ENCODE measurements at regions not wholly inside any gene's neighbourhood (a gene's known extent, or its start where the extent isn't known, plus 50 kb on each side); places are given as distances from the start of the nearest gene placed in this dataset.

GRCh38 chr4:131526686-131527085 is 1622.4 kb upstream of the PCDH10 start:
- H3K36me3 ChIP-seq (replicated peaks; ENCODE audit: low read depth, low read length) = no peaks in the 10 kb centered on the region
- H3K27me3 ChIP-seq (ENCODE audit: low read depth, low read length) = no peaks in the 10 kb centered on the region
- H3K27ac ChIP-seq (ENCODE audit: low read length) = no peak overlapping the region
- H3K4me3 ChIP-seq (ENCODE audit: low read length) = no peak overlapping the region
- no peak for TF ChIP-seq EZH2phosphoT487 (IDR thresholded peaks at IDR 0.05; ENCODE audit: low read depth)
- no peak overlapping the region for H3K4me2 ChIP-seq (ENCODE audit: low read length)
- H3K9ac ChIP-seq (ENCODE audit: low read length) = no peak overlapping the region
- H2AFZ ChIP-seq (ENCODE audit: low read depth, low read length) = no peak overlapping the region
- H4K20me1 ChIP-seq (ENCODE audit: insufficient read depth, low read length) = no peaks in the 10 kb centered on the region
- H3K4me1 ChIP-seq (ENCODE audit: low read length) = no peaks in the 10 kb centered on the region
- H3K79me2 ChIP-seq (ENCODE audit: low read length) = no peaks in the 10 kb centered on the region
- H3K9me3 ChIP-seq (ENCODE audit: insufficient read depth, low read length) = no peaks in the 10 kb centered on the region

GRCh38 chr4:131531087-131531486 is 1618.0 kb upstream of the PCDH10 start:
- H3K4me2 ChIP-seq (ENCODE audit: low read length) = no peak overlapping the region
- H3K27ac ChIP-seq (ENCODE audit: low read length) = no peak overlapping the region
- no peaks in the 10 kb centered on the region for H3K36me3 ChIP-seq (replicated peaks; ENCODE audit: low read depth, low read length)
- TF ChIP-seq, protein P1, sequence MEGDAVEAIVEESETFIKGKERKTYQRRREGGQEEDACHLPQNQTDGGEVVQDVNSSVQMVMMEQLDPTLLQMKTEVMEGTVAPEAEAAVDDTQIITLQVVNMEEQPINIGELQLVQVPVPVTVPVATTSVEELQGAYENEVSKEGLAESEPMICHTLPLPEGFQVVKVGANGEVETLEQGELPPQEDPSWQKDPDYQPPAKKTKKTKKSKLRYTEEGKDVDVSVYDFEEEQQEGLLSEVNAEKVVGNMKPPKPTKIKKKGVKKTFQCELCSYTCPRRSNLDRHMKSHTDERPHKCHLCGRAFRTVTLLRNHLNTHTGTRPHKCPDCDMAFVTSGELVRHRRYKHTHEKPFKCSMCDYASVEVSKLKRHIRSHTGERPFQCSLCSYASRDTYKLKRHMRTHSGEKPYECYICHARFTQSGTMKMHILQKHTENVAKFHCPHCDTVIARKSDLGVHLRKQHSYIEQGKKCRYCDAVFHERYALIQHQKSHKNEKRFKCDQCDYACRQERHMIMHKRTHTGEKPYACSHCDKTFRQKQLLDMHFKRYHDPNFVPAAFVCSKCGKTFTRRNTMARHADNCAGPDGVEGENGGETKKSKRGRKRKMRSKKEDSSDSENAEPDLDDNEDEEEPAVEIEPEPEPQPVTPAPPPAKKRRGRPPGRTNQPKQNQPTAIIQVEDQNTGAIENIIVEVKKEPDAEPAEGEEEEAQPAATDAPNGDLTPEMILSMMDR (IDR thresholded peaks at IDR 0.05; ENCODE audit: low read depth, low read length) = no peak
- no peak for TF ChIP-seq EZH2phosphoT487 (IDR thresholded peaks at IDR 0.05; ENCODE audit: low read depth)
- no peaks in the 10 kb centered on the region for H3K4me1 ChIP-seq (ENCODE audit: low read length)
- no peaks in the 10 kb centered on the region for H3K27me3 ChIP-seq (ENCODE audit: low read depth, low read length)
- no peak overlapping the region for H2AFZ ChIP-seq (ENCODE audit: low read depth, low read length)
- H3K9ac ChIP-seq (ENCODE audit: low read length) = no peak overlapping the region
- no peaks in the 10 kb centered on the region for H3K9me3 ChIP-seq (ENCODE audit: insufficient read depth, low read length)
- H3K4me3 ChIP-seq (ENCODE audit: low read length) = no peak overlapping the region
- H4K20me1 ChIP-seq (ENCODE audit: insufficient read depth, low read length) = no peaks in the 10 kb centered on the region
- no peaks in the 10 kb centered on the region for H3K79me2 ChIP-seq (ENCODE audit: low read length)

DNA sequence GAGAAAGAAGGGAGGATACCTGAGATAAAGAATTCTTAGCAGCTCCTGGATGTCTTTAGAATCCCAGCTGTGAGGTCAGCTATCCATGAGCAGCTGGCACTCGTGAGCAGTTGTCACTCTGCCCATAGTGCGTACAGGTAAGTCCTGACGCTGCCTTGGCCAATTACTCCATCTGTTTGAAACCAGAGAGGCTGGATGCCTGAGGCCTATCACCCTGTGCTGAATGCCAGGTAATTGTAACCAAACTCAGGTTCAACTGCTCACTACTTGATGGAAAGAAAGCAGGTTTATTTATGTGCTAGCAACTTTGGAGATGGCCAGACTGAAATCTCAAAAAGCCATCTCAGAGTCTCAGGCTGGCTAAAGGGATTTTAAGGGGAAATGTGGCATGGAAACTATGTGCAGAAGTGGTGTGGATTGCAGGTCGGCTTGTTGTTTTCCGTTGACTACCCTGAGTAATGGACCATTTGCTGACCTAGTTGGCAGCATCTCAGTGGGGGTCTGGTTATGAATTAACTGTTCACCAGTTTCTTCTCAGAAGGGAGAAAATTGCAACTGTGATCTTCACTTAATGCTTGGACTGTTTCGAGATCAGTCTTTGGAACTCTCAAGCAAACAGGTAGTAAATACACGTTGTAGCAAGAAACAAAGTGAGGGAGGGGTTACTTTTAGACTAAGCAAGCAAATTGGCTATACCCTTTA is 1614.0 kb upstream of the PCDH10 start:
- Histone ChIP-seq H3K27me3 (ENCODE audit: low read depth, low read length) (no peaks in the 10 kb centered on the region), H3K9me3 (ENCODE audit: insufficient read depth, low read length) (no peaks in the 10 kb centered on the region), H3K79me2 (ENCODE audit: low read length) (no peaks in the 10 kb centered on the region), H3K4me3 (ENCODE audit: low read length) (no peak overlapping the region), H3K27ac (ENCODE audit: low read length) (no peak overlapping the region), H3K9ac (ENCODE audit: low read length) (no peak overlapping the region), H3K36me3 (replicated peaks; ENCODE audit: low read depth, low read length) (no peaks in the 10 kb centered on the region), H4K20me1 (ENCODE audit: insufficient read depth, low read length) (no peaks in the 10 kb centered on the region), H3K4me1 (ENCODE audit: low read length) (no peaks in the 10 kb centered on the region), H2AFZ (ENCODE audit: low read depth, low read length) (no peak overlapping the region), H3K4me2 (ENCODE audit: low read length) (no peak overlapping the region)
- no peak for TF ChIP-seq EZH2phosphoT487 (IDR thresholded peaks at IDR 0.05; ENCODE audit: low read depth)
- TF ChIP-seq, protein P1 (IDR thresholded peaks at IDR 0.05; ENCODE audit: low read depth, low read length) = no peak

DNA sequence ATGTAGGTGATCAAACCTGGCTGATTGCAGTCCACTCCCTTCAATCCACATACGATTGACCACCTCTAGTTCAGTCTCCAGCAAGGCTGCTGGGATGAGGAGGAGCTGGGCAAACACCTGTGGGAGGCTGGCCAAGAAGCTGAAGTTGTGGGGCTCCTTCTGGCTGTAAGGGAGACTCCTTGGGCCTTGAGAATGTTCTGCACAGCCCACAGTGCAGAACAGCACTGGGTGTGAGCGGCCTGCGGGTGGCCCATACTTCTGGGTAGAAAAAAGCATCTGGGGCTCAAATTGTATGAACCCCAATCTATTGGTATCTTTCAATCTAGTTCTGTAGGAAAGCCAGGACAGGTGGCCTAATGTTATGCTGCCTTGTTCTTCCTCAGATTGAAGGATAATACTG is 1608.8 kb upstream of the PCDH10 start:
- Histone ChIP-seq H3K36me3 (replicated peaks; ENCODE audit: low read depth, low read length) (no peaks in the 10 kb centered on the region), H3K27me3 (ENCODE audit: low read depth, low read length) (no peaks in the 10 kb centered on the region), H4K20me1 (ENCODE audit: insufficient read depth, low read length) (no peaks in the 10 kb centered on the region), H3K9me3 (ENCODE audit: insufficient read depth, low read length) (no peaks in the 10 kb centered on the region), H2AFZ (ENCODE audit: low read depth, low read length) (no peak overlapping the region; the same call in 1 of the 2 replicates), H3K4me2 (ENCODE audit: low read length) (no peak overlapping the region), H3K4me1 (ENCODE audit: low read length) (no peaks in the 10 kb centered on the region), H3K79me2 (ENCODE audit: low read length) (no peaks in the 10 kb centered on the region), H3K9ac (ENCODE audit: low read length) (no peak overlapping the region), H3K4me3 (ENCODE audit: low read length) (no peak overlapping the region), H3K27ac (ENCODE audit: low read length) (no peak overlapping the region)
- no peak for TF ChIP-seq EZH2phosphoT487 (IDR thresholded peaks at IDR 0.05; ENCODE audit: low read depth)
- TF ChIP-seq, protein P1 (IDR thresholded peaks at IDR 0.05; ENCODE audit: low read depth, low read length) = no peak

Measured in OCI-LY3 (cell line).